GM10266 (cell line): ENCODE measurements at regions not wholly inside any gene's neighbourhood (a gene's known extent, or its start where the extent isn't known, plus 50 kb on each side); places are given as distances from the start of the nearest gene placed in this dataset.

Source experiments
- DNase-seq: peaks from one replicate; pipeline ENCODE4 v3.0.0; 2012; ENCODE audit errors: extremely low spot score
- TF ChIP-seq, protein P1 (sequence below): IDR thresholded peaks from 2 replicates; pipeline ENCODE4 v1.5.1; 2012; ENCODE audit warnings: mild to moderate bottlenecking, low read depth; ENCODE audit not compliant: control insufficient read depth, insufficient read depth; ENCODE audit errors: missing control alignments

DNA sequence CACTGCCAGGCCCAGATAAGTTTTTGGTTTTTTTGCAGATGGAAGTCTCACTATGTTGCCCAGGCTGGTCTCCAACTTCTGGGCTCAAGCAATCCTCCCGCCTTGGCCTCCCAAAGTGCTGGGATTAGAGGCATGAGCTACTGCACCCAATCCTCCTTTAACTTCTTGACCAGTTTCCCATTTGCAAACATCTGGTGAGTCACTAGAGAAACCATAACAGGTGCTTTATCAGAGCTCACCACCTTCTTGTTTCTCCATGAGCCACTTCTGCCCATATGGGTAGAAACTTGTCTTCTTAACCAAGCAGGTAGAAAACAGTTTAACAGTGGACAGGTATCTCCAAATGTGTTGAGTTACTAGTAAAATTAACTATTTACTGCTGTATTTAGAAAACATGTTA is 128.4 kb upstream of the AP1S2 start:
- no peak for DNase-seq
- TF ChIP-seq, protein P1, sequence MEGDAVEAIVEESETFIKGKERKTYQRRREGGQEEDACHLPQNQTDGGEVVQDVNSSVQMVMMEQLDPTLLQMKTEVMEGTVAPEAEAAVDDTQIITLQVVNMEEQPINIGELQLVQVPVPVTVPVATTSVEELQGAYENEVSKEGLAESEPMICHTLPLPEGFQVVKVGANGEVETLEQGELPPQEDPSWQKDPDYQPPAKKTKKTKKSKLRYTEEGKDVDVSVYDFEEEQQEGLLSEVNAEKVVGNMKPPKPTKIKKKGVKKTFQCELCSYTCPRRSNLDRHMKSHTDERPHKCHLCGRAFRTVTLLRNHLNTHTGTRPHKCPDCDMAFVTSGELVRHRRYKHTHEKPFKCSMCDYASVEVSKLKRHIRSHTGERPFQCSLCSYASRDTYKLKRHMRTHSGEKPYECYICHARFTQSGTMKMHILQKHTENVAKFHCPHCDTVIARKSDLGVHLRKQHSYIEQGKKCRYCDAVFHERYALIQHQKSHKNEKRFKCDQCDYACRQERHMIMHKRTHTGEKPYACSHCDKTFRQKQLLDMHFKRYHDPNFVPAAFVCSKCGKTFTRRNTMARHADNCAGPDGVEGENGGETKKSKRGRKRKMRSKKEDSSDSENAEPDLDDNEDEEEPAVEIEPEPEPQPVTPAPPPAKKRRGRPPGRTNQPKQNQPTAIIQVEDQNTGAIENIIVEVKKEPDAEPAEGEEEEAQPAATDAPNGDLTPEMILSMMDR = no peak

DNA sequence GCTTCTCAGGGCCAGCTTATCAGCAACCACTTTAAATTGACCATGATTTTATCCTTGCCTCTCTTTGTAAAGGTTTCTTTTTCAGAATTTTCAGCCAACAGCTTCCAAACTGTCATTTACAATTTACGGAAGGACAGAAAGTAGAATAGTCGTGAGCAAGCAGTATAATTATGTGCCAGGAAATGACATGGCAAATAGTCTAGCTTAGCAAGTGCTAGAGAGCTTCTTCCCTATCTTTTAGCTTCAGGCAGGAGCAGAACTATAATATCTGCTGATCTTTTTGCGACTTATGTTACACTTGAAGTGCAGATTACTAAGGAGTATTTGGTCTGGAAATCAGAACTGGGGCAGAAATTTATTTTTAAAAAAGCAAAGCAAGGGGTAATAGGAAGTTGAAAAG is 123.0 kb upstream of the AP1S2 start:
- no peak for DNase-seq
- TF ChIP-seq, protein P1 = no peak

DNA sequence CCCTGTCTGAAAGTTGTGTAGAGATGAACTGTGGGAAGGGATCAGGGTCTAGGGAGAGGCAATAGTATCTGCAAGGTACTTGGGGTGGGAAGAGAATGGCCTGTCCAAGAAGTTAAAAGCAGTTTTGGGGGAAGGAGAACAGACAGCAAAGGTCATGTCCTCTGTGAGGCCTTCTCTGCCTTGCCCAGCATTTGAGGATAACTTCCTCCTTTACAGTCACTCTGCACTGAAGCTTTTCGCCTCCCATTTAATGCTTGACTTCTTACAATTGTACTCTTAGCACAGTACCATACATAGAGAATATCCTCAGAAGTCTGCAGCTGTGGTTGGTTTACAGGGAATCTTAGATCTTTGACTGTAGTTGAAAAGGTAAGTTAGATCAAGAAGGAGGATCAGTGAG is 121.8 kb upstream of the AP1S2 start:
- DNase-seq = no peak
- TF ChIP-seq, protein P1 = no peak

DNA sequence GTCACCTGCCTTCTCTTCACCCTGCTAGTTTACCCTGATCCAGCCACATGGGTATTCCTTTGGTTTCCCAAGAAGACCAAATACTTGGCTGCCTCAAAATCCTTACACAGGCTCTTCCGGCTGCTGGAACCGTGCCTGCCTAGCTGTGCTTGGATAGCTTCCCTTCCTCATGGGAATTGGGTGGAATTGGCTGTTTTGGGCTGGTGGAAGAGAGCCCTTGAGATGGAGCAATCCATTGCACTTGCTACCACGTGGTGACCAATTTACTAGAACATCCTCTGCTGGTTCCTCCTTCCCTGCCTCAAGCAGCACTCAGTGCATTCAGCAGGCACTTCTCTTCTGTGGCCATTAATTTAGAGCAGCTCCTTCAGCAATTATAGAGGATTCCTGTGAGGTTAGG is 119.3 kb upstream of the AP1S2 start:
- DNase-seq = no peak
- TF ChIP-seq, protein P1 = no peak

DNA sequence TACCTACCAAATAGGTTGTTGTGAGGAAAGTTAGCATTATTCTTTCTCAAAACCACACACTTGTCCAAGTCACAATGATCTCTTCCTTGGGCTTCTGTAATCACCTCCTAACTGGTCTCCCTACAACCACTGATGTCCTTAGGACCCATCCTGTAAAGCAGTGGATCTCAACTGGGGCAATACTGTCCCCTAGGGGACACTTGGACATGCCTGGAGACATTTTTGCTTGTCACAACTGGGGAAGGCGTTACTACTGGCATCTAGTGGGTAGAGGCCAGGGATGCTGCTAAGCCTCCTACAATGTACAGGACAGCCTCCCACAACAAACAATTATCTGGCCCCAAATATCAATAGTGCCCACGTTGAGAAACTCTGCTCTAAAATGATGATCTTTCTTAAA is 118.7 kb upstream of the AP1S2 start:
- TF ChIP-seq, protein P1 = peak; percentile 41
- peak; percentile 11 for DNase-seq

DNA sequence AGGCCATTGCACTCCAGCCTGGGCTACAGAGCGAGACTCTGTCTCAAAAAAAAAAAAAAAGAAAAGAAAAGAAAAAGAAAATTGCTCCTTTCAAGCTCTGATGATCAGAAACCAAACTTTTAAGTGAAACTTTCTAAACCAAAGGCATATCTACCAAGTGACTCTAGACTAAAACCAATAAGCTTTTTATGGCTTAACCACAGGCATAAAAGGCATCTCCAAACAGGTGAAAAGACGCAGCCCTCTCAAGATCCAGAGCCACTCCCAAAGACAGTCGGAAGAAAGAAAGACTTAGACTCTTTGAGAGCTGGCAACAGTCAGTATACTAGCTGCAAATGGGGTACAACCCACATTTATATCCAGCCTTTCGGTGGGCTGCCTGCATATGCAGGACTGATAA is 117.1 kb upstream of the AP1S2 start:
- TF ChIP-seq, protein P1 = no peak
- no peak for DNase-seq

DNA sequence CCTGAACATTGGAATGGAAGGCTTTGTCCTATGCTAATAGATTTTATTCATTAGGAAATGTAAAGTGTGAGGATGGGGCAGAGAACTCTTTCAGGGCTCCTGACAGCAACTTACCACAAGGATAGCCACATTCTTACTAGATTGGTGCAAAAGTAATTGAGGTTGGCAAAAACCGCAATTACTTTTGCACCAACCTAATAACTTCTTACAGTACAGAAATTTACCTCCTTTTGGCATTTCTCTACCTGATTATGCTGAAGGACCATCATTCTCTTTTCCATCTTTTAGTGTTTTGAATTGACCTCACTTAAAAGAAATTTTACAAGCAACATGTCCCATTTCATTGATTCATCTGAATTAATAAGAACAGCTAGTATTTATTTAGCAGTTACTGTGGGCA is 109.2 kb upstream of the AP1S2 start:
- TF ChIP-seq, protein P1 = no peak

DNA sequence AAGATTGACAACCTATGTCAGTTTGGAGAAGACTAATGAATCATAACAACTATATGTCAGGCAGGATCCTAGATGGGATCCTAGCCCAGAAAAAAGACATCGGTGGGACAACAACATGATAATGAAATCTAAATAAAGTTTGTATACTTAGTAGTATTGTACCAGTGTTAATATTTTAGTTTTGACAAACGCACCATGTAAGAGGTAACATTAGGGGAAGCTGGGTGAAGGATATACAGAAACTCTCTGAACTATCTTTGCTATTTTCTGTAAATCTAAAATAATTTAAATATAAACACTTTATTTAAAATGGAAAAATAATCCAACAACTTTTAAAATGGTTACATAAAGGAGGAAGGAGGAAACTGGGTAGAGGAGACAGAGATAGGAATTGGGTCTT is 105.6 kb upstream of the AP1S2 start:
- DNase-seq = no peak
- TF ChIP-seq, protein P1 = no peak

More for the DNA sequence above, 109.2 kb upstream of the AP1S2 start:
- DNase-seq = no peak
